ENCODE measurements at regions not wholly inside any gene's neighbourhood (a gene's known extent, or its start where the extent isn't known, plus 50 kb on each side); places are given as distances from the start of the nearest gene placed in this dataset.
"Not testable (repeated sequence)": the region's sequence is repeated elsewhere in the genome, so short reads cannot be mapped to it uniquely, and the experiment has no call there.

DNA sequence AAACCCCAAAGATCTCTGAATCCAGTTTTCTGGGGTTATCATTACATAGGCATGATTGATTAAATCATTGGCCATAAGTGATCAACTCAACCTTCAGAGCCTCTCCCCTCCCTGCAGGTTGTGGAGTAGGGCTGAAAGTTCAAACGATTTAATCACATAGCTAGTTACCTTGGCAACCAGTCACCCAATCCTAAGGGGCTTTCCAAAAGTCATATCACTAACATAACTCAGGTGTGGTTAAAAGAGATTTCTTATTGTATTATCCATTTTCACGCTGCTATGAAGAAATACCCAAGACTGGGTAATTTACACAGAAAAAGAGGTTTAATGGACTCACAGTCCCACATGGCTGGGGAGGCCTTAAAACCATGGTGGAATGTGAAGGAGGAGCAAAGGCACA, 935.1 kb upstream of the SLC35B3 start:
- DNase-seq (ENCODE audit: extremely low read depth in 1 of 11, low read depth in 9 of 11, low spot score in 4 of 11), result no peak

DNA sequence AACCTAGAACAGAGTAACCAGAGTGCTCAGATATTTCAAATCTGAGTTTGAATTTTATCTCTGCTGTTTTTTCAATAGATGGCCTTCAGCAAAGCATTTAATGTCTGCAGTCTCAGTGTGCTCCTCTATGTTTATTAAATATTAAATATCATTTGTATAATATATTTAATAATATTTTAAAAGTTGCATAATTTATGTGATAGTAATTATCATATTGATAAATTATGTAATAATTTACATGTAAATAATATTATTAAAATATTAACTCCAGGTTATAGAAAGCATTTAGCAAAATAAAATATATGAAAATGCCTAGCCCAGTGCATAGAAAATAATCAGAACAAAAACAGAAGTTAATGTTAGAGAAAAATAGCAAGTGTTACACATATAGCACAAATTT, 930.0 kb upstream of the SLC35B3 start:
- DNase-seq (ENCODE audit: extremely low read depth in 1 of 11, low read depth in 9 of 11, low spot score in 4 of 11), result no peak

DNA sequence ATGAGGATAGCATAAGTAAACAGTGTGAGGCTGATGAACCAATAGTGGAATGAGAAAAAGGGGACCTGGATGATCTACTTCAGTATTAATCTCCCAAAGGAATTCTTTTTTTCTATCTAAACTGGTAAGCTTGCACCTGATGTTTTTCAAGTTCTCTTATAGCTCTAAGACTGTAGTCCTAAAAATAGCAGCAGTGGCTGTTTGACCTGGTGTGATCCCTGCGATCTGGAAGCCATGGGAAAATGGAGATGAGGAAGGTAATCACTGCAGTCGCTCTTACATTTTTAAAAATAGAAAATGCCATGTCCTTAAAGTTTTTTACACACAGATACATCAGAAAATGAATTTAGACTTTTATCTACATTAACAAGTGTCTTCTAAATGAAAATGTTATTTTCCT, 926.4 kb upstream of the SLC35B3 start:
- DNase-seq (ENCODE audit: extremely low read depth in 1 of 11, low read depth in 9 of 11, low spot score in 4 of 11), result no peak

DNA sequence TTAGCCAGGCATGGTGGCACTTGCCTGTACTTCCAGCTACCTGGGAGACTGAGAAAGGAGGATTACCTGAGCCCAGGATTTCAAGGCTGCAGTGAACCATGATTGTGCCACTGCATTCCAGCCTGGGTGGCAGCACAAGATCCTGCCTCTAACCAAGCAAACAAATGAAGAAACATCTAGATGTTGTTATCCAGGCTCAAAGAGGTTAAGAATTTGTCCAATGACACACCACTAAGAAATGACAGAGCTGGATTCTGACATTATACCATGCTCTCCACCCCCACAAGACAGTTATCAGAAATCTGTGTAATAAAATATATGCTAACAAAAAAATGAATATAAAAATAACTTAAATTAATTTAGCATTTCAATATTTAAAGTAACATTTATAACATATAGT, 925.5 kb upstream of the SLC35B3 start:
- no peak for DNase-seq (ENCODE audit: extremely low read depth in 1 of 11, low read depth in 9 of 11, low spot score in 4 of 11)

DNA sequence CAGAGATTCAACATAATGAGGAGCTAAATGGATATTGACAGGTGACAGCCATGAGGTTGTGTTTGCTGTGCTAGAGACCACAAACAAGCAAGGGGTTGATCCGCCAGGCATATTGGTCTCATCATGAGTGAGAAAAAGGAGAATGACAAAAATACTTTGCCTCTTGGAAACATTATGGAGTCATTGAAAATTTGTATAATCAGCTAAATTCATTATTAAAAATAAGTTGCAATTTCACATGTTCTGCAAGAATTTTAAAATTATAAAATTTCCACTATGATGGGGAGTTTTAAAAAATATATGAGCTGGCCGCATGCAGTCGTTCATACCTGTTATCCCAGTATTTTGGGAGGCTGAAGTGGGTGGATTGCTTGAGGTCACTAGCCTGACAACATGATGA, 912.3 kb upstream of the SLC35B3 start:
- DNase-seq (ENCODE audit: extremely low read depth in 1 of 11, low read depth in 9 of 11, low spot score in 4 of 11), result no peak

DNA sequence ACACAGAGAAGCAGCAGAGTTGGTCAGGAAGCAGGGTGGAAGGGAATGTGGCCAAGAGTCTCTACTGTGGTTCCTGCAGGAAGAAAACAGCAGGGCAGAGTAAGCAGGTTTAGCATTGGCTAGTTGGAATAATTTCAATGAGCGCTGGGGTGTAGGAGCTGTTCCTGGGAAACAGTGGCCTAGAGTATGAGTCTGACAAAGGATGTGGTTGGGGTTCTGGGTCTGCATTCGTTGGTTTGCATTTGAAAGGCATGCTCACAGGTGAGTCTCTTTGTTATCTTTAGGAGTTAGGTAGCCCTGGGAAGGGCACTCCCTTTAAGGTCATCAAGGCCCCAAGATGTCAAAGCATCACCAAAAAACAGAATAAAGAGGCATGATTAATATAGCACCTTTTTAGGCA, 911.6 kb upstream of the SLC35B3 start:
- no peak for DNase-seq (ENCODE audit: extremely low read depth in 1 of 11, low read depth in 9 of 11, low spot score in 4 of 11)

DNA sequence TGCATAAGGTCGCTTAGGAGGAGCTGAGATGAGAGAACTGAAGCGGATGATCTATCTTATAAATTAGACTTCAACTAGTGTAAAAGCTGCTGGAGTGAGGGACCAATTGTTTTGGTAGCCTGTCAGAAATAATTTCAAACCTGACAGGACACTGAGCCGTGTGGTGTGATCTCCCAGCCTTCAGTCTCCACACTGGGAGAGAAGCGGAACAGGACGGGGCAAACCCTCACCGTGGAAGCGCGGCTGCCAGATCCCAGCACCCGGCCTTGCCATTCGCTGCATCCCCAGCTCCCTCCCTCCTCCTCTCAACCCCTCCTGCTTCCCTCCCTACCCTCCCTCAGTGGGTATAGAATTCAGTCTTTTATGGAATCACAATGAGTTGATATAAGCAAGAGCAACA, 900.1 kb upstream of the SLC35B3 start:
- no peak for DNase-seq (ENCODE audit: extremely low read depth in 1 of 11, low read depth in 9 of 11, low spot score in 4 of 11)

DNA sequence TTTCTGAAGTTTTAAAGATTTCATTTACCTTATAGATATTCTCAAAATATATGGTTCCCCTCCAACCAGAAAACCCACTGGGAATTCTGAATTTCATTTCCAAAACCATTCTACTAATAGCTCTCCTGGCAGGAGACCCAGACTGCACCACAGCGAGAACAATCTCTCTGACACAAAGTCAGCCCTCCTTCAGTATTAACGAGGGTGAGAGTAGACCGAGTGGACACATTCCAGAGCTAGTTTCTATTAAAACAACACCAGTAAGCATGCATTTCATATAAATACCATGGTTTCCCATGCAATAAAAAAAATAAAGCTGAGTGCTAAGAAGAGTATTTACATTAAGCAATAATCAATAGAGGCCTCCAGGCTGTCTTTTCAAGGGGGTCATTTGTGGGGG, 899.6 kb upstream of the SLC35B3 start:
- no peak for DNase-seq (ENCODE audit: extremely low read depth in 1 of 11, low read depth in 9 of 11, low spot score in 4 of 11)

DNA sequence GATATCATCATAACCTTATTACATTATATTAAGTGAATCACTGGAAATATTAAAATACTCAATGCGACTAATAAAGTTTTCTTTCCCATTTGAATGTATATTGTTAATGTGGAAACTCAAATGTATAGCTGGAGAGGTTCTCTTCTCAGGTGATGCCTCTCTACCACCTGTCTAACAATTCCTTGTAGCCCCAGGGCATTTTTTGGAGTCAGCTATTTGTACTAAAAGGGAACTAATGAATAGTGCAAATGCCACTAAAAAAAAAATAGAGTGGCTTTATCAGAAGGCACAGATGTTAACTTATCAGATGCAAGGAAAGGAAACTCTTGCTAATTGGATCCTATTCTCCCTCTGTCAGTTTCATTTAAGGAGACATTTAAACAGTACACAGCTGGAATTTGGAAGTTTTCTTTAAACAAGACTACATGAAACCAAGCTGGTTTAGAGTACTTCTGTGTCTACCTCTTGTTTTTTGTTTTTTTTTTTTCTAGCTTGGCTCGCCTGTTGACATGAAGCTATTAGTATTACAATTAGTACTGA, 897.0 kb upstream of the SLC35B3 start:
- no peak for DNase-seq (ENCODE audit: extremely low read depth in 1 of 11, low read depth in 9 of 11, low spot score in 4 of 11)

DNA sequence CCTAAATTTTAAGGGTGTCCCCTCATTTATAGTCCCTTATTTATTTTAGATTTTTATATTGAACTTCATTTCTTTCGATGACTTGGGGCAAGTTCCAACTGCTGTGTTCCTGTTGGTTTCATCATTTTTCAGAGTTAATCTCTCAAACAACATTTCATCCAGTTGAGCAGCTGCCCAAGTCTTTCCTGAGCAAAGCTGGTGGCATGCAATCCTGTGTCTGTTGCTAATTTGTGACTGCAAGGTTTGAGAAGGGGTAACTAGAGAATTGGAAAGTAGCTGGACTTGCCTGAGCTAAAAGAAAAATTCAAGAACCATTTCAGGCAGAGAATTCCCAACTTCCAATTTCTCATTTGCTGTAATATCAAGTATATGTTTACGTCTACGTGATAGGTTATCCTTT, 881.5 kb upstream of the SLC35B3 start:
- DNase-seq (ENCODE audit: extremely low read depth in 1 of 11, low read depth in 9 of 11, low spot score in 4 of 11), result no peak

DNA sequence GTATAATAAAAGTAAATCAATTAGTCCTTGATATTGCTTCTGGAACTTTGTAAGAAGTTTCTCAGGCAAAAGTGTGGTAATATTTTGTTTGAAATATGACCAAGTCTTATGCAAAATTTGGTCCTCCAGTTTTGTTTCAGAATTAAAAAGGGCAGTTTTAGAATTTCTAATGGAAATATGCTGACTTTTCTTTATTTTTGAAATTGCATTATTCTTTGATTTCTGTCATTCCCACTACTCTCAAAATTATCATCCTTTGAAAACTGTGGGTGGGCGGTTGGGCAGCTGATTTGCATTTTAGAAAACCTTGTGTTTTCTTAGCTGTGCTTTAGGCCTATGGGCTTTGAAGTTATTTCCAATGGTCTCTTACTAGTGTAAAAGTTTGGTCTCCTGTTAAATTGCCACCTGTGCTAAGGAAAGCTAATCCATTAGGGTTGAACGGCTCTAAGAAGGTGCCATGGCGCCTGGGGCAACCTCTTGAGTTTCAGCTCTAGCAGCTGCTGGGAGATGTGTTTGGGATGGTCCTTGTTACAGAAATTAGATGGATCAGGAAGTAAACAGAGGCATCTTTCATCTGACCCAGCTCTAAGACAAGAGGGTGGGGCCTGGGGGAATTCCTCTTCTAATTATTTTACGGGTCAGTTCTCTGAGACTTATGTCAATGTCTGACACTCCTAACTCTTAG, 880.8 kb upstream of the SLC35B3 start:
- no peak for DNase-seq (ENCODE audit: extremely low read depth in 1 of 11, low read depth in 9 of 11, low spot score in 4 of 11)

DNA sequence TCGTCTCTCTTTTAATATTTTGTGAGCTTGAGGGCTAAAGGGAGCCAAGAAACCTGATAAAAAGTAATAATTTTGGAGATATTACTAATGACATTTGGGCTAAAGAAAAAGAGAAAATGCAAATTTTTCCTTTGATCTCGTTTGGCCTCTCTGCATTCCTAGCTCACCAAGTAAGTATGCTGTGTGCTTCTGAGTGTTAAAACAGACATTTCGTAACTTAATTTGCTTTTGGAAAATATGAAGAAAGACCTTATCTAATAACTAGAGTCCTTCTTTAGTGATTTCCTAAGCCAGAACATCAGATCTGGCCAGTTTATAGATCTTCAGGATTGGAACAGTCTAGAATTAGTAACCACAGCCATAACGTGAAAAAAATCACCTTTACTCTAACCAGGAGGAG, 872.9 kb upstream of the SLC35B3 start:
- DNase-seq (ENCODE audit: extremely low read depth in 1 of 11, low read depth in 9 of 11, low spot score in 4 of 11), result no peak

DNA sequence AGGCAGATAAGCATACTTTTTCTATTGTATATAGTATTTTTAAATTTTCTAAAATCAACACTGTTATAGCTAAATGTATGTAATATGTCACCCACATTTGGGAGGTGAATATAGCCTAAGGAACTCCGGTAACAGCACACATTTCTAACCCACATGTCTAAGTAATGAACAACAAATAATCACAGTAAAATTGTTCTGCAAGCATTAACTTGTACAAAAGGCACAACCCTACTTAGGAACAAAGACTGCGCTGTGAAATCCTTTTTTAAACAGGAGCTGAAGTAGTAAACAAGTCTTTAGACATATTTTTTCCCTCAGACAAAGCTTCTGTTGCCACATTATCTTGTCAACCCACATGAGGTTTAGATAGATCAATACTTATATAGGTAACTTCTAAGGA, 872.4 kb upstream of the SLC35B3 start:
- DNase-seq (ENCODE audit: extremely low read depth in 1 of 11, low read depth in 9 of 11, low spot score in 4 of 11), result no peak

DNA sequence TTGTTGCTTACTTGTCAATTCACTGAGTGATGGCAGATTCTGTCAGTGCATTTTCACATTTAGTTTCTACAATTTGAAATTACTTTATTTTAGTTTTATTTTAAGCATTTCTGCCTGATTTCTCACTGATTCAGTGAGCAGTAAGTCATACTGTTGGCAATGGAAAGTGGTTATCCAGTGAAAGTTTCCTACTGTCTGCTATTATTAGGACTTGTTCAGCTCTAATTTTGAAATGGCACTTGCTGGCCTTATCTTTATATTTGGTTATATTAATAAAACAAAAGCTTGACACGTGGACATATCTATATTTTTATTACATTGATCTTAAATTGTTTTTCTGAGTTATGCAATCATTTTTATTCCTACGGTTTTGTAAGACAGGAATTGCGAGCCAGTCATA, 871.8 kb upstream of the SLC35B3 start:
- DNase-seq (ENCODE audit: extremely low read depth in 1 of 11, low read depth in 9 of 11, low spot score in 4 of 11), result no peak

DNA sequence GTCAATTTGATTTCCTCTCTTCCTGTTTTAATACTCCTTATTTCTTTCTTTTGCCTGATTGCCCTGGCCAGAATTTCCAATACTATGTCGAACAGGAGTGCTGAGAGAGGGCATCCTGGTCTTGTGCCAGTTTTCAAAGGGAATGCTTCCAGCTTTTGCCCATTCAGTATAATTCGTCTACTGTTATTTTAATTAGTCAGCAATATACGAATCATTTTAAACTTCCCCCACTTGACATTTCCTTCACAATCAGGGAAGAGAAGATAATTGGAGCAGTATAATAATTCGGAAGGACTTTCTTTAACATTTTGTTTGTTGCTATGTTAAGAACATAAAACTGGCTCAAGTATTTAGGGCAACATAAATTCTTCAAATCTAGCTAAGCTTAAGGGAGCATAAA, 860.3 kb upstream of the SLC35B3 start:
- no peak for DNase-seq (ENCODE audit: extremely low read depth in 1 of 11, low read depth in 9 of 11, low spot score in 4 of 11)

DNA sequence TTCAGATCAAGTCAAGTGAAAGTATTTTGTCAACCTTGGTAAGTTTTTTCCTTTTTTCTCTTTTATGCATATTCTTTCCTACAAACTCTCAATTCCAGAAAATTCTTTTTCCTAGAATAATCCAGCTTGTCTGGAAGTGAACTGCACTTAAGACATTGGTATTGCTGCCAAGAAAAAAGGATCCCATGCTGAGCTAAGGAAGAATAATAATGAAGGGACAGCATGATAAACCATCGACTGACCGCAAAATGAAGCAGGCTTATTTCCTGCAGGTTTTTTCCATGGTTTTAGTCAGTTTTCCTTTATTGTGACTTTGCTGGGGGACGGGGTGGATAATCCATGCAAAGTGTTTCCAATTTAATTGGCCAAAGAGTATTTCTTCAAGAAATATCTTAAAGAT, 857.6 kb upstream of the SLC35B3 start:
- no peak for DNase-seq (ENCODE audit: extremely low read depth in 1 of 11, low read depth in 9 of 11, low spot score in 4 of 11)

DNA sequence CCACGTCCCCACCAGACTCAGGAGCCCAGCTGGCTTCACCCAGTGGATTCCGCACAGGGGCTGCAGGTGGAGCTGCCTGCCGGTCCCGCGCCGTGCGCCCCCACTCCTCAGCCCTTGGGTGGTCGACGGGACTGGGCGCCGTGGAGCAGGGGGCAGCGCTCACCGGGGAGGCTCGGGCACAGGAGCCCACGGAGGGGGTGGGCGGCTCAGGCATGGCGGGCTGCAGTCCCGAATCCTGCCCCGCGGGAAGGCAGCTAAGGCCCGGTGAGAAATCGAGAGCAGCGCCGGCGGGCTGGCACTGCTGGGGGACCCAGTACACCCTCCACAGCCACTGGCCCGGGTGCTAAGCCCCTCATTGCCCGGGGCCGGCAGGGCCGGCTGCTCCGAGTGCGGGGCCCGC, 855.0 kb upstream of the SLC35B3 start:
- not testable (repeated sequence) for DNase-seq (ENCODE audit: extremely low read depth in 1 of 11, low read depth in 9 of 11, low spot score in 4 of 11)

DNA sequence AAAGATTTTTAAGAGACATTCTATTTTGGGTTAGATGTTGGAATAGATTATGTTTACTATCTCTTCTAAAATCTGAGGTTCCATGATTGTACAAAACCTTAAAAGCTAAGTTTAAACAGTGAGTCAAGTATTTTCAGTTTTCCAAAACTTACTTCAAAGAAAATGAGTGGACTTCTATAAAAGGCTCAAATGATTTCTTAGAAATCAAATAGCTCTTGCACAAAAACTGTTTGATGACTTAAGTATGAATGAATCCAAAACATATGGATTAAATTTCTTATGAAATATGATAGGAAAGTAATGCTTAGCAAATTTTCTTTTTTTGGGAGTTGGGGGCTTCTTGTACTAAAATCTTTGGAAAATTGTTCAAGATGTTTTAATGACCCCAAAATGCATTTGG, 837.3 kb upstream of the SLC35B3 start:
- DNase-seq (ENCODE audit: extremely low read depth in 1 of 11, low read depth in 9 of 11, low spot score in 4 of 11), result no peak

DNA sequence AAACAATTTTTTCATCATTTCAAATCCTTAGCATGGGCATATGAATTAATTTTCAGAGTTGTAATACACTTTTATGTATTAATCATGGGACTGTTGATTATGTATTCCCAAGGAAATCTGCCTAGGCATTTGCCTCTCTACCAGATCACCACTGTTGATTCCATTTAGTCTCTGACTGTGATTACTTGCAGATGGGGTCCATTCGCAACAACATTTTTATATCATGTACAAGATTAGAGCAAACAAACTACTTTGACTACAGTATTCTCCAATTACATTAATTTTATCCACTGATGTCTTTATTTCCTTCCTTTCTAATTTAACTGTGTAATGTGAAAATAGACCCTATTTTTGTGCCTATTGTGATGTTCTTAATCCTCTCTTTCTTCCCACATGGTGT, 831.4 kb upstream of the SLC35B3 start:
- DNase-seq (ENCODE audit: extremely low read depth in 1 of 11, low read depth in 9 of 11, low spot score in 4 of 11), result no peak

DNA sequence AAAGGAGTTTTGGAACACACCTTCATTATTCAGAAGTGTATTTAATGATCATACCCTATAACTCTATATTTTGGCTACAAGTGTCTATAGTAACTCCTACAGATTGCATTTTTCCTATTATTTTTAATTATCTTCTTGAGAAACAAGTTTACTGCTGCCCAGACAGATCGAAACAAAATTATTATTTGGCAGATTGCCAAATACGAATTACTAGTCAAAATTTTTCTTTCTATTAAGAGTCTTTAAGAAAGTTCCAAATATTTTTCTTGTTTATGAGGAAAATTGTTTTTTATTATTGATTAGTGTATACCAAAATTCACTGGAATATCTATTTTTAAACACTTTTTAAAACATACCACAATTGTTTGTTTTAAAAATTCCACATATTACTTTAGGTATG, 821.9 kb upstream of the SLC35B3 start:
- DNase-seq (ENCODE audit: extremely low read depth in 1 of 11, low read depth in 9 of 11, low spot score in 4 of 11), result no peak

DNA sequence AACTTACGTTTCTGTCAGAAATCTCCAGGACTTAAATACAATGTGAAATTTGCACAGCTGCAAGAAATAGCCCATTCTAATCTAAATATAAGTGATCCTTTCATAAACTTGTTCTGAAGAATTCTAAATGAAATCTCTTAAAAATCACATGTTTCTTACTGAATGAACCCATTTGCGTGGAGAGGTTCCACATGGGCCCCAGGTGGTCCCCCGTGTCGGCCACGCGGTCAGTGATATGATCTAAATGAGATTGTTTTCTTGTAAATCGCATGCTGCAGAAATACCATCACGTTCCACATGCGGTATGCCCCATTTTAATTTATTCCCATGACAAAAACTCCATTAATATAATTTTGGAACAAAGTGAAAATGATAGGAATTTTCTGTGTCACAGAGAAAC, 818.9 kb upstream of the SLC35B3 start:
- DNase-seq (ENCODE audit: extremely low read depth in 1 of 11, low read depth in 9 of 11, low spot score in 4 of 11), result no peak

DNA sequence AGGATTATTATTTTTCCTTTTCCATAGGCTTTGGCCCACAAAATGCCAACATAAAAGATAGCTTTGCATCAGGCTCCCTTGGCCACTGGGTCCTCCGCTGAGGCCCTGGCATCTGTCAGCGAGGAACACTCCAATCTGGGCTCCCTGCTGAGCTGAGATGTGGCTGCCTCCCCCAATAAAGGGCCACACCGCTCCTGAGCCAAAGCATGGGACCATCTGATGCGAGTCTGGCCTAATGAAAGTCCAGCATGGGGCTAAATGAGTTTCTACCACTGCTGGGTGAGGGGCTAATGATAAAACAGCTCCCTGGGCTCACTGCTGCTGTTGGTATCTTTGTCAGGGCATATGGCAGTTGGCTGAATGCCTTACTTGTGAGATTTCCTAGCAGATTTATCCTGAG, 817.5 kb upstream of the SLC35B3 start:
- DNase-seq (ENCODE audit: extremely low read depth in 1 of 11, low read depth in 9 of 11, low spot score in 4 of 11), result no peak

Data from renal cortex interstitium (tissue), 11 donors.